PFSK-1 (cell line): ENCODE measurements at regions not wholly inside any gene's neighbourhood (a gene's known extent, or its start where the extent isn't known, plus 50 kb on each side); places are given as distances from the start of the nearest gene placed in this dataset.

Source experiments
- FOXP2 ChIP-seq: optimal IDR thresholded peaks from 2 replicates; pipeline ENCODE3; 2011; ENCODE audit warnings: borderline replicate concordance, control low read depth, inconsistent platforms; ENCODE audit not compliant: insufficient read depth; ENCODE audit errors: extremely low read length, extremely low read depth
- POLR2AphosphoS5 ChIP-seq: IDR thresholded peaks from 2 replicates; pipeline ENCODE4 v1.6.1; 2012; ENCODE audit warnings: low read depth, mild to moderate bottlenecking, control low read depth, low read length, moderate library complexity
- SIN3A ChIP-seq: IDR thresholded peaks from 2 replicates; pipeline ENCODE4 v1.6.1; 2012; ENCODE audit warnings: mild to moderate bottlenecking, low read length, moderate library complexity, borderline replicate concordance; ENCODE audit not compliant: insufficient read depth
- TAF1 ChIP-seq: IDR thresholded peaks from 2 replicates; pipeline ENCODE4 v1.6.1; 2012; ENCODE audit warnings: low read length, control low read depth, borderline replicate concordance; ENCODE audit not compliant: insufficient read depth
- TF ChIP-seq, protein P1 (sequence below), 2 experiments: IDR thresholded peaks; 2 replicates each; pipeline versions ENCODE4 v1.6.1 to v1.8.0; 2011 to 2012; ENCODE audit warnings: low read depth in 2 of 2, low read length in 2 of 2, control low read depth in 1 of 2, inconsistent platforms in 1 of 2, mild to moderate bottlenecking in 1 of 2, moderate library complexity in 1 of 2; ENCODE audit not compliant: insufficient read depth in 1 of 2

DNA sequence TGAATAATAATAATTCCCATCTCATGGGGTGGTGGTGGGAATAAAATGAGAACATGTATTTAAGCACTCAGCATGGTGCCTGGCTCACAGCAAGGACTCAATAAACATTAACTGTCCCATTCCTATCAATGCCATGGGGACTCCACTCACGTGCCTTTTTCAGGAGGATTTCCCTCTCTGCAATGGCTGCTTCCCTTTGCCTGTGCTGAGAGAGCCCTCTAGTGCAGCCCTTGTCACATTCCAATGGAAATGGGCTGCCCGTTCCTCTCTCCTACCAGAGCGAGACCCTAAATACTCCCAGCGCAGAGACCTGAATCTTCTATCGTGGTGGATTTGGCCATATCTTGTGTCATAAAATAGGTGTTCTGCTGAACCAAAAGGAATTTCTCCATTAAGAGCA lies 621.5 kb upstream of the B3GAT1 start:
- no peak for TF ChIP-seq POLR2AphosphoS5
- TF ChIP-seq, protein P1, sequence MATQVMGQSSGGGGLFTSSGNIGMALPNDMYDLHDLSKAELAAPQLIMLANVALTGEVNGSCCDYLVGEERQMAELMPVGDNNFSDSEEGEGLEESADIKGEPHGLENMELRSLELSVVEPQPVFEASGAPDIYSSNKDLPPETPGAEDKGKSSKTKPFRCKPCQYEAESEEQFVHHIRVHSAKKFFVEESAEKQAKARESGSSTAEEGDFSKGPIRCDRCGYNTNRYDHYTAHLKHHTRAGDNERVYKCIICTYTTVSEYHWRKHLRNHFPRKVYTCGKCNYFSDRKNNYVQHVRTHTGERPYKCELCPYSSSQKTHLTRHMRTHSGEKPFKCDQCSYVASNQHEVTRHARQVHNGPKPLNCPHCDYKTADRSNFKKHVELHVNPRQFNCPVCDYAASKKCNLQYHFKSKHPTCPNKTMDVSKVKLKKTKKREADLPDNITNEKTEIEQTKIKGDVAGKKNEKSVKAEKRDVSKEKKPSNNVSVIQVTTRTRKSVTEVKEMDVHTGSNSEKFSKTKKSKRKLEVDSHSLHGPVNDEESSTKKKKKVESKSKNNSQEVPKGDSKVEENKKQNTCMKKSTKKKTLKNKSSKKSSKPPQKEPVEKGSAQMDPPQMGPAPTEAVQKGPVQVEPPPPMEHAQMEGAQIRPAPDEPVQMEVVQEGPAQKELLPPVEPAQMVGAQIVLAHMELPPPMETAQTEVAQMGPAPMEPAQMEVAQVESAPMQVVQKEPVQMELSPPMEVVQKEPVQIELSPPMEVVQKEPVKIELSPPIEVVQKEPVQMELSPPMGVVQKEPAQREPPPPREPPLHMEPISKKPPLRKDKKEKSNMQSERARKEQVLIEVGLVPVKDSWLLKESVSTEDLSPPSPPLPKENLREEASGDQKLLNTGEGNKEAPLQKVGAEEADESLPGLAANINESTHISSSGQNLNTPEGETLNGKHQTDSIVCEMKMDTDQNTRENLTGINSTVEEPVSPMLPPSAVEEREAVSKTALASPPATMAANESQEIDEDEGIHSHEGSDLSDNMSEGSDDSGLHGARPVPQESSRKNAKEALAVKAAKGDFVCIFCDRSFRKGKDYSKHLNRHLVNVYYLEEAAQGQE (IDR thresholded peaks at IDR 0.05; ENCODE audit: insufficient read depth in 1 of 2, low read depth in 2 of 2, low read length in 2 of 2): no peak
- no peak for TF ChIP-seq TAF1
- TF ChIP-seq FOXP2: no peak
- TF ChIP-seq SIN3A: no peak
